Vagina (tissue), 2 donors: ENCODE measurements at regions not wholly inside any gene's neighbourhood (a gene's known extent, or its start where the extent isn't known, plus 50 kb on each side); places are given as distances from the start of the nearest gene placed in this dataset.

Experiments used
- CTCF ChIP-seq, 3 experiments: fragments of 450-650 bp in 2 of 3; fragments of 200-600 bp in 1 of 3; sonication (generic) in 1 of 3; IDR thresholded peaks; one replicate each; pipeline ENCODE4 v1.5.1; 2017 to 2019; ENCODE audit warnings: antibody characterized with exemption in 3 of 3, mild to moderate bottlenecking in 2 of 3, moderate library complexity in 2 of 3
- POLR2A ChIP-seq, 2 donors: fragments of 450-650 bp; IDR thresholded peaks; one replicate each; pipeline ENCODE4 v1.6.1; 2017; ENCODE audit warnings: antibody characterized with exemption in 2 of 2, mild to moderate bottlenecking in 2 of 2, moderate library complexity in 2 of 2

GRCh38 chr11:70881948-70882715 lies 370.2 kb downstream of the SHANK2 start:
- TF ChIP-seq CTCF (IDR thresholded peaks at IDR 0.05): no peak
- no peak for TF ChIP-seq POLR2A (IDR thresholded peaks at IDR 0.05)
